SK-MEL-5 (cell line): ENCODE measurements at regions not wholly inside any gene's neighbourhood (a gene's known extent, or its start where the extent isn't known, plus 50 kb on each side); places are given as distances from the start of the nearest gene placed in this dataset.
"Not testable (repeated sequence)": the region's sequence is repeated elsewhere in the genome, so short reads cannot be mapped to it uniquely, and the experiment has no call there.

Experiments used
- DNase-seq: peaks from one replicate; pipeline ENCODE4 v3.0.0-alpha.2; 2016; ENCODE audit warnings: low read depth, low spot score
- in situ Hi-C: cut with HindIII; loops from 2 replicates; pipeline ENCODE4 v1.10.0; 2016; ENCODE audit warnings: low sequenced_read_pairs, high pct_unique_total_duplicates, low pct_unique_long_range_greater_than_20kb

DNA sequence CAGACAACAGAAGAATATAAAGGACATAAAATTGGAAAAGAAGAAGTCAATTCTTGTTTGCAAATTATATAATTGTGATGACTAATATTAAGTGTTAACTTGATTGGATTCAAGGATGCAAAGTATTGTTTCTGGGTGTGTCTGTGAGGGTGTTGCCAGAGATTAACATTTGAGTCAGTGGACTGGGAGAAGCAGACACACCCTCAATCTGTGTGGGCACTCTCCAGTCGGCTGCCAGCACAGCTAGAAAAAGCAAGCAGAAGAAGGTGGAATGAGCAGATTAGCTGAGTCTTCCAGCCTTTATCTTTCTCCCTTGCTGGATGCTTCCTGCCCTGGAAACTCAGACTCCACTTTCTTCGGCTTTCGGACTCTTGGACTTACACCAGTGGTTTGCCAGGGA is 51.7 kb downstream of the UBE2NL start:
- DNase-seq = no peak
- in situ Hi-C loops = no loop called here

DNA sequence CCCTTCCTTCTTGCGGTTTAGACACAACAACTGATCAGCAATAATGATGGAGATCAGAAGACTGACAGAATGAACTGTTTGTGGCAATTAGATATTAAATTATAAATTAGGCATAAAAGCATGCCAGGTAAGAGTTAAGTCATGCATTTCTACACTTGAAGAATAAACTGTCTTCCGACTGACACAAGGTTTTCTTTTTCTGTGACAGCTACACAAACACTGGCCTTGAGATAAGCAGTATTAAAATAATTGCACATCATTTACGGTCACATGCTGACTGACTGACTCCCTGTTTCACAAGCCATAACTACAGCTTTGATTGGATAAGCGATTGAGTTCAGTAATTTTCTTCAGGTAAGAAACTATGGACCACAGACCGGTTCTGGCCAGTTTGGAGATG is 56.2 kb downstream of the UBE2NL start:
- in situ Hi-C loops = no loop called here
- no peak for DNase-seq

DNA sequence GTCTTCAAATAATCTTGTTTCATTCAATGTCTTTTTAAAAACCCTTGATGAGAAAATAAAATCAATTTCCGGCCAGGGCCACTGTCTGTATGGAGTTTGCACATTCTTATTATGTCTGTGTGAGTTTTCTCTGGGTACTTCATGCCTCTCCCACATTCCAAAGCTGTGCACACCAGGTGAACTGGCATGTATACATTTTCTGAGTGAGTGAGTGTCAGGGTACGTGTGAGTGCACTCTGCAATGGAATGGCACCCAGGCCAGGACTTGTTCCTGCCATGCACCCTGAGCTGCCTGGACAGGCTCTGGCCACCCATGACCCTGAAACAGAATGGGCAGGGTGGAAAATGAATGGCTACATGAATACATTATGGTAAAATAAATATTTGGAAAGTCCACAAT is 61.3 kb downstream of the UBE2NL start:
- in situ Hi-C loops = no loop called here
- no peak for DNase-seq

DNA sequence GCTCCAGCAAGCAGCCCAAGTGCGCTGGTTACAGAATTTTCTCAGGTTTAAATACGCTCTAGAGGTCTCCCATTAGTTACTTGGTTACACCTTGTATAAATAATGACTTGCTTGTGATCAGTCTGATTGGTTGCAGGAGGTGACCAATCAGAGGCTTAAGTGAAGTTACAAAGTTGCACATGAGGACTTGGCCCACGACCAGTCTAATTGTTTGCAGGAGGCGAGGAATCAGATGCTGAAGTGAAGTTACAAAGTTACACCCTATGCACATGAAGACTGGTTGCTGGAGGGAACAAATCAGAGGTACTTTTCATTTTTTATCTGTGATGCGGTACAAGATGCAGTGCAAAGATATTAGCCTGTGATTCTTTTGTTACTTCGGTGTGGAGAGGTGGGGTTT is 80.7 kb downstream of the UBE2NL start:
- no peak for DNase-seq
- in situ Hi-C loops = no loop called here

DNA sequence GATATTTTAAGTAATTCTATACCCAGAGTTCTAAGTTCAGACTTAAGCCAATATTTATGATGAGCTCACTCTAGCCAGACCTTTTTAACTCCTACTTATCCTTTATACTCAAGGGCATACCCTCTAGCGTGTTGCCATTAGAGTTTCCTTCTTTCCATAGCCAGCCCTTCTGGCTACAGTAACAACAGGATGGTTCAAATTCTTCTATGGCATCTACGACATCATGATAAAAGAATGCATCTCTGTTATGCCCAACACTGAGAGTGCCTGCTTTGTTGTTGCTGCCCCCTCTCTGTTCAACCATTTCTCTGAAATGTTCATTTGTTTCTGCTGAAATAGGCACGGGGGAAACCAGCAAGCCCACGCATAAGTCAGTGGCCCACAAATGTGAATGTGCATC is 104.5 kb downstream of the UBE2NL start:
- in situ Hi-C loops = no loop called here
- DNase-seq = no peak

DNA sequence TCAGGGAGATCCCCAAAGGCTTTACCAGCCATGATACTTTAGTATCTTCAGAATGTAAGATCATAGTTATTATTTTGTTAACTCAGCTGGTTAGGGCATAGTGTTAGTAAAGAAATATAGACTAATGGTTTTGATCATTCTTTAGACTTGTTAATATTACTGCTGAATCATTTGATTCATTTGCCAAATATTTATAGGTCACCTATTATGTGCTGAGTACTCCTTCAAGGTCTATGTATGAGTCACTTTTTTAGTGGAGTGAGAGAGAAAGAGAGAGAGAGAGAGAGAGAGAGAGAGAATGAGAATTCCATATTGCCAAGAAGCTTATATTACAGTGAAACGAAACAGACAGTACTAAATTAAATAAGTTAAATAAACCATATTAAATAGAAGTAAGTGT is 110.3 kb downstream of the UBE2NL start:
- no peak for DNase-seq
- in situ Hi-C loops = no loop called here

DNA sequence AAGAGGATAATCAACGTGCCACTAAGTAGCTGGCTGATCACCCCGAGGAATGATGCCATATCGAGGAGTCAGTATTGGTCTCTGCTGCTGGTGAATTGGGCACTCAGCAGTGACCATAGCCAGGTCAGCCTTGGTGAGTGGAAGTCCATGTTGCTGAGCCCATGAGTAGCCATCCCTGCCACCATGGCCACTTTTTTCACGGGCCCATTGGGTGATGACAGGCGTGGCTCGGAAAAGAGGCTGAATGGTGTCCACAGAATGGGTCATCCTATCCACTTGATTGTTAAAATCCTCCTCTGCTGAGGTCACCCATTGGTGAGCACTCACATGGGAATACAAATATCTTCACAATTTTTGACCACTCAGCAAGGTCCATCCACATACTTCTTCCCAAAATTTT is 114.4 kb downstream of the UBE2NL start:
- DNase-seq = no peak
- in situ Hi-C loops = no loop called here

DNA sequence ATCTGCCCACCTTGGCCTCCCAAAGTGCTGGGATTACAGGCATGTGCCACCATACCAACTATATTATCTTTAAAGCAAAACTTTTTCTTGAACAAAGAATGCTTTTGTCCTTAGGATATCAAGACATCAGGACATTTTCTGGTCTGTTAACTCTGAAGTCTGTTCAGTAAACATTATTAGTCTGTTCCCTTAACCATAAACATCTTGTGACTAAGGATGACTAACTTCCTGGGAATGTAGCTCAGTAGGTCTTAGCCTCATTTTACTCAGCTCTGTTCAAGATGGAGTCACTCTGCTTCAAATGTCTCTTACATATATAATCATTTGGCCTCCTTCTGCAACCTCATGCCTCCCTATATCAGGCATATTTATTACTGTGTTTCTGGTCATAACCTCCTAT is 122.9 kb downstream of the UBE2NL start:
- in situ Hi-C loops = no loop called here
- no peak for DNase-seq

DNA sequence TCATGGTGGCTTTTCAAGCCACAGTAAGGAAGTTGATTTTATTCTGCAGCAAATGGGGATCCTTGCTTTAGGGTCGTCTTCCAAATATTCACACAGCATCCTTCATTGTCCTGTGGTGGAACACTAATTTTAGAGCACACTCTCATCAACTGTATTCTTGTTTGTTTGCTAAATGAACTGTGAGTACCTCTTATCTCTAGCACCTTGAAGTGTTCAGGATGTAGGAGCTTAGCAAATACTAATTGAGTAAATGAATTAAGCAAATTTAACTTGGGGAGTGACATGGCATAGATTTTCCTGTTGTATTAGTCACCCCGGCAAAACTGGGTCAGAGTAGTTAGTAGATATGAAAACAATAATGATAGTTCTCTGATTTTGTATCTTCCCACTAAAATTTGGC is 156.9 kb downstream of the UBE2NL start:
- in situ Hi-C loops = no loop called here
- DNase-seq = no peak

DNA sequence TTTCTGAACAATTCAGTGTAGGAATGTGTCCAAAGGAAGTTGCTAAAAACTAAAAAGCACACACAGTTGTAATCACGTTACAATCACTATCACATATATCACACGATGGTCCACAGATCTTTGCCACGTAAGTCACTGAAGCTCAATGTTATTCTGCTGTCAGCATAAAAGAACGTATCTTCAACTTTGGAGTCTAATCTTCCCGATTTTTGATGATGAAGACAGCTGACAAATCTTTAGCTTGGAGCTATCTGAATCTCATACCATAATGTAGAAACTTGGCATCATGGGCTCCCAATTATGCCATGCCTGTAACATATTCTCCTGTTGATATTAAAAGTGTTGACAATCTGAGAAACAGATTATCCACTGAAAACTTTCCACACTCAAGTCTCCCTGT is 158.4 kb downstream of the UBE2NL start:
- no peak for DNase-seq
- in situ Hi-C loops = no loop called here

DNA sequence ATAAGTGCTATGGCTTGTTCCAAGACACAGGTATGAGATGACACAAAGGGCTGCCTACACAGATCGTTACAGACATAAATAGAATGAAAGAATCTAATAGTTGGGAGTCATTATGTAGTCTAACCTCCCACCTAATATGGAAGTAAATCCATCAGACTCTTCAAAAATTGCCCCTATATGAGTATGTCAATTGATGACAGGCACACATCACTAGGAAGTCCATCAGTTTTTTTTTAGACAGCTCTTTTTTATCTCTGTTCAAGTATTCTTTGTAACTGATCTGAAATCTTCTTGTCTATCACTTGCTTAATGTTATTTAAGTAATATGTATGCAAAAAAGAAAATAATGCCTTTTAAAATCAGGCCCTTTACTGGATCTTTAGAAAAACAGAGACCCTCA is 191.6 kb downstream of the UBE2NL start:
- in situ Hi-C loops = no loop called here
- no peak for DNase-seq

DNA sequence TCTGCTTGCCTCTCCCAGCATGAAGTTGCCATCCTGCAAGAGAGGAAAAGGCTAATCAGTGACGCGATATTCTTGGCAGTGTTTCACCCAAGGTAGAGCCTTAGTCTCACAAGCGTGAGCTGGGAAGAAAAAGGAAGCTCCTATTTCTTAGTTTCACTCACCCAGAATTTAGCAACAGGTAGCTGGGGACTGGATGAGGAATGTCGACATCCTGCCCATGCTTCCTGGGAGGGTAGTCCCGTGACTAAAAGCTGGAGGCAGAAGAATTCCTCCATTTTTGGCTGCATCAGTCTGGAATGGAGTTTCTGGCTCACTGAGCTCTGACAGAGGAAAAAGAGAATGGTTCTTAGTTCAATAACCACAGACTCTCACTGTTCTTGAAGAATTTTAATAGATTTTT is 198.4 kb downstream of the UBE2NL start:
- in situ Hi-C loops, DNase-seq: not testable (repeated sequence)

DNA sequence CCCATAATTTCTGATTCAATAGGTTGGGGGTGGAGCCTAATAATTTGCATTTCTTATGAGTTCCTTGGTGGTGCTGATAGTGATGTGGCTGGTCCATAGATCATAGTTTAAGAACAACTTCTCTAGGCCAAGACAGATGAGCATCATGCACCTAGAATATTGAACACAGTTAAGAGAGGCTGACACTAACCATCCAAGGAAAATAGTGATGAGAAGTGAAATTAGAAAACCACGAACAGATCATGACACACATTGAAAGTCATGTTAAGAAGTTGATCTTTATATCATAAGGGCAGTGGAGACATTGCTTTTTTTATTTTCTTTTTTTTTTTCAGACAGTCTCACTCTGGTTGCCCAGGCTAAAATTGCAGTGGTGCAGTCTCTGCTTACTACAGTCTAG is 205.8 kb downstream of the UBE2NL start:
- in situ Hi-C loops, DNase-seq: not testable (repeated sequence)

DNA sequence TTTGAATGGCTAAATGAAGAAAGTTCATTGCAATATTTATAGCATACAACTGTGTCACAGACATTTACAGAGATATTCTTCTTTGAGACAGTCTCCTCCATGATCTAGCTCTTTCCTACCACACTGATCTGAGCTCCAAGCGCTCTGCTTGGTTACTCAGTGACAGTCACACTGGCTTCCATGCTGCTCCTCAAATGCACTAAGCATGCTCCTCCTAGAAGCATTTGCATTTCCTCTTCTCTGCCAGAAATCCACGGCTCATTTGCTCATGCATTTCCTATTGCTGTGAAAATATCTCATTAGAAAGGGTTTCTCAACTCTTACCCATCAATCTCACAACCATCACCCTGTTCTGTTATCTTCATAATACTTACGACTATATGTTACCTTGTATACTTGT is 208.2 kb downstream of the UBE2NL start:
- in situ Hi-C loops, DNase-seq: not testable (repeated sequence)

DNA sequence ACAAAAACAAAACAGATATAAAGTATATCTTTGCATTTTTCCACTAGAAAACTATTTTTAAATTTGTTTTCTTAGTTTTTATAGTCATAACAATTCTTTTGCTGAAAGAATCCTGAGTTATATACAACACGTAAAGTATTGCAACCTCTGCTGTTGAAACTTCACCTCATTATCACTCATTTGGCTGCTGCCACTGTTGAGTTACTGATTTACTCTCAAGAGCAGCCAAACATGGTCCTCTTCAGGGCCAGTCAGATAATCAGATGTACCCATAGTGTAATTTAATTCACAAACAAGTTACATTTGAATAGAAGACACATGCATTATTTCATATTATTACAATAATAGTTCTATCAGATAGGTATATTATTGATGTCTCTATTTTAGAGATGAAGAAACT is 235.6 kb downstream of the UBE2NL start:
- DNase-seq, in situ Hi-C loops: not testable (repeated sequence)

DNA sequence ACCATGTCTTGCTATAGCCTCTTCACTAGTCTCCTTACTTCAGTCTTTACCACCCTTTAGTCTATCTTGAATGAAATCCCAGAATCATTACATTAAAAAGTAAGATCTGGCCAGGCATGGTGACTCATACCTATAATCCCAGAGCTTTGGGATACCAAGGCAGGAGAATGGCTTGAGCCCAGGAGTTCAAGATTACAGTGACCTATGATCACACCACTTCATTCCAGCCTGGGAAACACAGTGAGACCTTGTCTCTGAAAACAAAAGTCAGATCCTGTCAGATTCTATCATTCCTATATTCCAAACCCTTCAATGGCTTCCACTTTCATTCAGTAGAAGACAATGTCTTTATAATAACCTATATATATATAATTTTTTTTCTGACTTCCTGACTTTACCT is 237.7 kb downstream of the UBE2NL start:
- DNase-seq, in situ Hi-C loops: not testable (repeated sequence)

DNA sequence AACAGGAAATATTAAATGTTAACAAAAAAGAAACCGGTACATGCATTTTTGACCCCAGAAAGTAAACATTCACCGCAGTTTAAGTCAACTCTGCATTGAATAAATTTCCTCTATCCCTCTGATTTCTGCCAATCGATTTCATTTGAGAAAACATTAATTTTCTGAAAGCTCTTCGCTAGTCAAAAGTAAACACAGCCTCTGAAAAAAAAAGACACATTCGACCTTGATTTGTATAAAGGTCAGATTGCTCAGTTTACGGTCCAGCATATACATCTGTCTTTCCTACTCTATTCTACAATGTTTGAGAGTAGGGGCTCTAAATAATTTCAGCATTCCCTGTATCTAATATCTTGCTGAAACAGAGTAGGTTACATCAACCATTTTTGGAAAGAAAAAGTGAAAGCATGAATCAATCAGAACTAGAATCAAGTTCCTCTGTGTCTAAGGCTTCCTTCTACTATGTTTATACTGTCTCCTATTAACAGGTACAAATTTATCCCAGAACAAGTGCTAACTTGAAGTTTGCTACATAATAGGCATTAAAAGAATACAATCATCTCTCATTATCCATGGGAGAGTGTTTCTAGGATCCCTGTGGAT is 243.8 kb downstream of the UBE2NL start:
- in situ Hi-C loops, DNase-seq: not testable (repeated sequence)

DNA sequence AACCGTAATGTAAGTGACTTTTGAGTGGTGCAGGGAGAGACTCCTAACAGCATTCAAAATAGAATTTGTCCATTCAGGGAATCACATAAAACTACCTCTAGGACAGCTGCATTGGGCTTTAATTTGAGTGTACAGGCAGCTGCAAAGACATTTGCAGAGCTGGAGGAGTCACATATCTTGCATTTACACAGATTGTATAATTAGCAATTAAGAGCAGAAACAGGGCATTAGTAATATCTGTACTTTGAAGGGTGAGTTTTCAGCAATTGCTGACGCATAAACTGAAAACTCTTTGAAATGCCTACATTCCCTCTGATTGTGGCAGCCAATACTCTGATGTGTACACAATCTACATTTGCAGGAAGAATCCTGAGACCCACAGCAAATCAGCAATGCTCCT is 245.6 kb downstream of the UBE2NL start:
- DNase-seq, in situ Hi-C loops: not testable (repeated sequence)

DNA sequence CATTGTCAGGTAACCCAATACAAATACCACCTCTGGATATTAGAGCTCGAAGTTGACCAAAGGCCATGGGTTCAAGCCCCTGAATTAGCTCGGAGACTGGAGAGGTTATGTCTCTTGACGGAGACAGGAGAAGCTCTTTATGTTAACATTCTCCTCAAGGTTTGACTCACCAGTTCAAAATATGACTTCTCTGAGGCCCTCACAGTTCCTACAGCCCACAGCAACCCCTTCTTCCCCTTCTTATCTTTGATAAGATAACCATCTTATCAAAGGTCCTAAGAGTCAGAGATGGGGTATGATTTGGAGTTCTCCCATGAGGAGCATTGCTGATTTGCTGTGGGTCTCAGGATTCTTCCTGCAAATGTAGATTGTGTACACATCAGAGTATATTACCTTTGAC is 246.6 kb downstream of the UBE2NL start:
- DNase-seq, in situ Hi-C loops: not testable (repeated sequence)

DNA sequence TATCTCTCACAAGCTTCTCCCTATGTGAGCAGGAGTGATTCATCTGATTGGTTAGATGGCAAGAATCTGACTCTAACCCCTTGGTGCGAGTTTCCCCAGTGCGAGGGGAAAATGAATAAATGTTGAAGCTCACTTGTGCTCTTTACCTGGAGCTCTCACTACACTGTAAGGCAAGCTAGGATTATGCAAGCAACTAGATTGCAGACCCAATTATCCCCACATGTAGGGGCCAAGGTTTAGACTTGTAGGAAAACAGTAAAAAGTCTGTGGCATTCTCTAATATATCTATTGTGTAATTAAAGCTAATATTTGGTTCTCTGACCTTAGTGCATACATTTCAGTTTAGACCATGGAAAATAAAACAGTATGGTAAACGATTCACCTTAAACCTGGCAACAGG is 247.2 kb downstream of the UBE2NL start:
- in situ Hi-C loops, DNase-seq: not testable (repeated sequence)
